HG02571 (cell line): ENCODE measurements at regions not wholly inside any gene's neighbourhood (a gene's known extent, or its start where the extent isn't known, plus 50 kb on each side); places are given as distances from the start of the nearest gene placed in this dataset.
"Not testable (repeated sequence)": the region's sequence is repeated elsewhere in the genome, so short reads cannot be mapped to it uniquely, and the experiment has no call there.

Experiments used
- ATAC-seq: cut with Tn5 transposase; IDR thresholded peaks from one replicate; pipeline ENCODE4 v1.9.1; 2021; ENCODE audit warnings: mild to moderate bottlenecking, moderate library complexity; ENCODE audit not compliant: unreplicated experiment

GRCh38 chr3:127420829-127421228, 133.0 kb upstream of the PRR20G start:
- no peak for ATAC-seq

- ATAC-seq, result no peak
Observed at GRCh38 chr3:127419641-127420553, 132.1 kb upstream of the PRR20G start.

- no peak for ATAC-seq
Observed at GRCh38 chr3:127419182-127419581, 131.3 kb upstream of the PRR20G start.

DNA sequence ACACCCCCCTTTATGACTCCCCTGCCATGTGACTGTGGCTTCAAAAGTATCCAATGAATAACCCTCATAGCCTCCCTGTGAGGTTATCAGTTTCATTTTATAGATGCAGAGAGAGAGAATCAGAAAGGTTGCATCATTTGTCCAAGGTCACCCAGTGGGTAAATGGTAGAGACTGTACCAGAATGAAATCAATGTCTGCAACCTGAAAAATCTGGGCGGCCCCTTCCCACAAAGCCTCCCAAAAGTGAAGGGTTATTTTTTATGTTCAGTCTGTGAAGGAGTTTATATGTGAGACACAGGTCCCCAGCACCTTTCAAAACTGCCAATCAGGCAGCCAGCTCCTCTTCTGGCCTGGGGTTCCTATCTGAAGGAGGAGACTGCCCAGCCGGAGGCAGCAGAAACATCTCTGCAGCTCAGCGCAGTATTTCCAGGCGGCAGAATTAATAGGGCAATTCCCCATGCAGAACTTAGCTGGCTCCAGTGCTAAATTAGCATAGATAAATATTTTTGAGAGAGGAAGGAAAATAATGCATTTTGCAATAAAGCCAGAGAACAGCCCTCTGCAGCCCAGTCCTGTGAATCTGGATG, 130.8 kb upstream of the PRR20G start:
- ATAC-seq, result no peak

- no peak for ATAC-seq
Observed at GRCh38 chr3:127417709-127418559, 130.1 kb upstream of the PRR20G start.

- no peak for ATAC-seq
Observed at GRCh38 chr3:127413871-127414270, 126.0 kb upstream of the PRR20G start.

GRCh38 chr3:127413318-127413673, 125.5 kb upstream of the PRR20G start:
- no peak for ATAC-seq

GRCh38 chr3:127412578-127413317, 124.9 kb upstream of the PRR20G start:
- no peak for ATAC-seq

DNA sequence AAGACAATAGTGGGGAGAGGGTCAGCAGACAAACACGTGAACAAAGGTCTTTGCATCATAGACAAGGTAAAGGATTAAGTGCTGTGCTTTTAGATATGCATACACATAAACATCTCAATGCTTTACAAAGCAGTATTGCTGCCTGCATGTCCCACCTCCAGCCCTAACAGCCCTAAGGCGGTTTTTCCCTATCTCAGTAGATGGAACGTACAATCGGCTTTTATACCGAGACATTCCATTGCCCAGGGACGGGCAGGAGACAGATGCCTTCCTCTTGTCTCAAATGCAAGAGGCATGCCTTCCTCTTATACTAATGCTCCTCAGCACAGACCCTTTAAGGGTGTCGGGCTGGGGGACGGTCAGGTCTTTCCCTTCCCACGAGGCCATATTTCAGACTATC, 124.0 kb upstream of the PRR20G start:
- not testable (repeated sequence) for ATAC-seq

DNA sequence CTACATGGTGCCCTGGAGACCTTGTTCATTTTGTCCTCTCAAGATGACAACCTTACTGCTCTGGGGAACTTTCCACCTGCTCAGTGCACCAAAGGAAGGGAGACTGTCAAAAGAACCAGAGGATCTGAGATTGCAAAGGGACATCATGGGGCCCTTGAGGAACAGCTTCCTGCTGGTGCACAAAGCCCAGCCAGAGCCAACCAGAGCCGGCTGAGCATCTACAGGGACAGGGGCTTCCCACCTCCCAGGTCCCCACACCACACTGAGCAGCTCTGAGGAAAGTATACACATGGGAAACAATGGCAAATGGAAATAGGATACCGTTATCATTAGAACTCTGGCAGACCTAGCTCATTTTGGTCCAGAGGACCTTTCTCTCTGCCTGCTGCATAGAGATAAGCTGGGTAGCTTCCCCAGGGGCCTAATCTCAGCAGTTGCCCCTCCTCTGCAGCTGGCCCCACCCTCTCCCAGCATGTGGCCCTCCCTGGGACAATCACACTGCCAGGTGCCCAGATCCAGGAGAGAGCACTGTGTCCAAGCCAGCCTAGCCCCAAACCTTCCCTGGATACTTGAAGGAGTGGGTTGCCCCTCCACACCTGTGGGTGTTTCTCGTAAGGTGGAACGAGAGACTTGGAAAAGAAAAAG, 123.4 kb upstream of the PRR20G start:
- no peak for ATAC-seq

- no peak for ATAC-seq
Observed at GRCh38 chr3:127410678-127411077, 122.8 kb upstream of the PRR20G start.

GRCh38 chr3:127410137-127410488, 122.3 kb upstream of the PRR20G start:
- no peak for ATAC-seq

DNA sequence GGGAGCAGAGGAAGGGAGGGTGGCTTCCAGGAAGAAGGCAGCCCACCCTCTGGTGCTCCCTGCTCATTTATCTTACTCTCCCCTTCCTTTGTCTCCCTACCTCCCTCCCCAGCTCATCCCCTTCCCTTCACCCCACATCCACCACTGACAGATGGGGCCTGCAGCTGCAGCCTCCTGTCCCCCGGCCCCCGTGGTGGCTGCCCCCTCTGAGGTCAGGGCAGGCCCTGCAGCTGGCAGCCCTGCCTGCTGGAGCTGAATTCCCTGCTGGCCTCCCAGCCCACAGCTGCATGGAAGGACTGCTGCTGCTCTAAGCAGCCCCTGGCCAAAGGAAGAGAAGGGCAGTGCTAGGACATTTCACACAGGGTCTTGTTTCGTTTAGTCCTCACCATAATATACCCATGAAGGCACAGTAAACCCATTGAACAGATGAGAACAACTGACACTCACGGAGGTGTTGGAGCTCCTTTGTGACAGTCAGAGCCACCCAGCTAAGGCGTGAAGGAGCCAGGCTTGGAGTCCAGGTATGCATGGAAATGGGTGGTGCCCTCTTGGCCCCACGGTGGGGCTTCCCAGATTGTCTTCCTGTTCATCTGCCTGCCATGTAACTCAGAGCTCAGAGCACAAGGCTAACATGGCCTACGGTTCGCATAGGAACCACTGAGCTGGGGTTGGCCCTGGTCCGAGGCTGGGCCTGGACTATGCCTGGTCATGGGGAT, 121.7 kb upstream of the PRR20G start:
- ATAC-seq, result no peak

GRCh38 chr3:127408684-127409420, 121.0 kb upstream of the PRR20G start:
- no peak for ATAC-seq

DNA sequence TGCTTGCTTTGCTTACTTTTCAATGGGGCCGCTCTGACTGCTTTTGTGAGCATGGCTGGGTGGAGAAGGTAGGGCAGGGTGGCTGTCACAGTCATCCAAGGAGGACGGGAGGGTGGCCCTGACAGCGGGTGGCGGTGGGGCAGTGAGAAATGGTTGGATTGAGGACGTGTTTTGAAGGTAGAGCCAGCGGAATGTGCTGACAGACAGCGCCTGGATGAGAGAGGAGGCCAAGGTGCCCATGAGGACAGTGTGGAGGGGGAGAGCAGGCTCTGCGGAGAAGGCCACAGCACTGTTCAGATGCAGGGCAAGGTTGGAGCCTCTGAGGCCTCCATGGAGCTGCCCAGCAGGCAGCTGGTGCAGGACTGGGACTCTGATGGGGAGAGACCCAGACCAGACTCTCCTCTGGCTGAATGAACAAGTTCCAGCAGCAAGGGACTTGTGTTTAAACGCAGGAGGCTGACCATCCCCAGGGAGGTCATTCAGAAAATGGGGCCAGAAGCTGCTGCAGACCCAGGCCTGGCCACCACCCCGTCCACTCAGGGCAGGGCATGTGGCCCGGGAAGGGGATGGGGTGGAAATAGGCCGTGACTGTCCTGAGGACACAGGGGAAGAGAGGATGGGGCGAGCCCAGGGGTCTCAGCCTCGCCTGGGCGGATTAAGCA, 120.3 kb upstream of the PRR20G start:
- no peak for ATAC-seq

- no peak for ATAC-seq
Observed at GRCh38 chr3:127407026-127407939, 119.4 kb upstream of the PRR20G start.

- ATAC-seq, result no peak
Observed at GRCh38 chr3:127406309-127407025, 118.6 kb upstream of the PRR20G start.
